Keratinocyte (primary cell): ENCODE measurements at regions not wholly inside any gene's neighbourhood (a gene's known extent, or its start where the extent isn't known, plus 50 kb on each side); places are given as distances from the start of the nearest gene placed in this dataset.

Experiments
- DNase-seq: peaks from one replicate; pipeline ENCODE4 v3.0.0-alpha.2; 2011; ENCODE audit warnings: low read depth, missing footprints, low spot score
- FAIRE-seq: peaks from 2 replicates; lab custom pipeline; 2011; peaks lifted over from hg19 to GRCh38; lab: Jason Lieb, UNC
- H2AFZ ChIP-seq: 2 replicates; pipeline ENCODE4 v1.6.0; 2012; ENCODE audit warnings: low read length, control low read depth, inconsistent platforms; ENCODE audit not compliant: control insufficient read depth
- H3K27ac ChIP-seq: 2 replicates; pipeline ENCODE4 v1.5.1; 2011; ENCODE audit warnings: low read length; ENCODE audit not compliant: control insufficient read depth, insufficient read depth
- H3K27me3 ChIP-seq: 3 replicates; pipeline ENCODE4 v1.6.0; 2011; ENCODE audit warnings: low read length; ENCODE audit not compliant: control insufficient read depth, insufficient read depth; ENCODE audit errors: extremely low read depth
- H3K36me3 ChIP-seq, 2 experiments: 2 replicates in 1 of 2; 3 replicates in 1 of 2; pipeline ENCODE4 v1.5.1; 2011; ENCODE audit warnings: low read length in 2 of 2, mild to moderate bottlenecking in 1 of 2; ENCODE audit not compliant: control insufficient read depth in 2 of 2, insufficient read depth in 2 of 2; ENCODE audit errors: extremely low read depth in 1 of 2
- H3K4me1 ChIP-seq: 3 replicates; pipeline ENCODE4 v1.5.1; 2011; ENCODE audit warnings: low read length; ENCODE audit not compliant: control insufficient read depth, insufficient read depth; ENCODE audit errors: extremely low read depth
- H3K4me2 ChIP-seq: 3 replicates; pipeline ENCODE4 v1.6.0; 2011; ENCODE audit warnings: low read depth, low read length; ENCODE audit not compliant: control insufficient read depth, insufficient read depth; ENCODE audit errors: extremely low read depth
- H3K4me3 ChIP-seq, 3 experiments: fragments of 200-600 bp in 1 of 3; sonication (generic) in 1 of 3; 2 replicates in 2 of 3; 3 replicates in 1 of 3; pipeline ENCODE4 v1.5.1; 2011 to 2016; ENCODE audit warnings: low read length in 3 of 3, mild to moderate bottlenecking in 3 of 3, control low read depth in 2 of 3, inconsistent platforms in 1 of 3, low read depth in 1 of 3, mixed read lengths in 1 of 3, mixed run types in 1 of 3, moderate library complexity in 1 of 3; ENCODE audit not compliant: control insufficient read depth in 2 of 3, insufficient read depth in 2 of 3; ENCODE audit errors: extremely low read depth in 1 of 3
- H3K79me2 ChIP-seq: 2 replicates; pipeline ENCODE4 v1.6.0; 2012; ENCODE audit warnings: low read length; ENCODE audit not compliant: control insufficient read depth, insufficient read depth
- H3K9ac ChIP-seq: 3 replicates; pipeline ENCODE4 v1.6.0; 2011; ENCODE audit warnings: low read length; ENCODE audit not compliant: control insufficient read depth, insufficient read depth; ENCODE audit errors: extremely low read depth
- H3K9me1 ChIP-seq: 3 replicates; pipeline ENCODE4 v1.6.0; 2011; ENCODE audit warnings: low read length; ENCODE audit not compliant: control insufficient read depth, insufficient read depth; ENCODE audit errors: extremely low read depth
- H3K9me3 ChIP-seq: 2 replicates; pipeline ENCODE4 v1.5.1; 2012; ENCODE audit warnings: low read depth, low read length; ENCODE audit not compliant: control insufficient read depth
- H4K20me1 ChIP-seq: 3 replicates; pipeline ENCODE4 v1.6.0; 2011; ENCODE audit warnings: low read length; ENCODE audit not compliant: control insufficient read depth, insufficient read depth; ENCODE audit errors: extremely low read depth
- EZH2 ChIP-seq: IDR thresholded peaks from one replicate; pipeline ENCODE4 v1.6.1; 2012; ENCODE audit warnings: inconsistent platforms, mild to moderate bottlenecking, low read length, moderate library complexity
- dilution Hi-C: fragments of 300-500 bp; cut with MboI; formaldehyde crosslinking; loops from one replicate; pipeline ENCODE4 v1.7.0; 2020; ENCODE audit warnings: low sequenced_read_pairs; ENCODE audit not compliant: extremely low pct_ligation_motif_present
- TF ChIP-seq, protein P1 (sequence below), 3 experiments: IDR thresholded peaks in 1 of 3; conservative IDR thresholded peaks in 1 of 3; optimal IDR thresholded peaks in 1 of 3; 2 replicates in 2 of 3; 3 replicates in 1 of 3; pipeline versions ENCODE3 to v1.5.1; 2011; ENCODE audit warnings: low read length in 3 of 3, mild to moderate bottlenecking in 3 of 3, moderate library complexity in 2 of 3, control low read depth in 1 of 3, inconsistent platforms in 1 of 3; ENCODE audit not compliant: insufficient read depth in 2 of 3; ENCODE audit errors: extremely low read depth in 1 of 3

DNA sequence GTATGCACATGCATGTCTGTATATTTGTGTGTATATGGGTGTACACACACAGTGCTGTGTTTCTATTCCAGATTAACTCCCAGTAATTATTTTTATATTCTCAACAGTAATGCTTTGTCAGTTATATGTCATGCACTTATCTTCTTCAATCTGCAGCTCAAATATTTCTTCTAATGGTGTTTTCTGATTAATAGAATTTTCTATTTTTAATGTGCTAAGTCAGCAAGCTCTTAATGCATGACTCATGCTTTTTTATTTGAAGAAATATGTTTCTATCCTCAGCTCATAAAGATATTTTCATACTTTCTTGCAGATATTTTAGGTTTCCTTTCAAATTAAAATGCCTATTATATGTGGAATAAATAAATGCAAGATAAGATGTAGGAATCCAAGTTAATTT, 59.7 kb upstream of the TMEM18 start:
- Histone ChIP-seq H3K79me2 (no peaks in the 10 kb centered on the region), H3K36me3 (no peaks in the 10 kb centered on the region), H3K9ac (no peak overlapping the region), H3K9me3 (no peaks in the 10 kb centered on the region), H3K4me2 (no peak overlapping the region), H3K27me3 (peaks cover under 1% of the 10 kb centered on the region), H2AFZ (no peak overlapping the region), H3K4me1 (peaks cover 9% of the 10 kb centered on the region), H3K9me1 (no peaks in the 10 kb centered on the region), H4K20me1 (no peaks in the 10 kb centered on the region), H3K27ac (no peak overlapping the region), H3K4me3 (no peak overlapping the region)
- DNase-seq (no peak), FAIRE-seq (no peak)
- dilution Hi-C loops, result no loop called here
- TF ChIP-seq EZH2, result no peak
- TF ChIP-seq, protein P1, sequence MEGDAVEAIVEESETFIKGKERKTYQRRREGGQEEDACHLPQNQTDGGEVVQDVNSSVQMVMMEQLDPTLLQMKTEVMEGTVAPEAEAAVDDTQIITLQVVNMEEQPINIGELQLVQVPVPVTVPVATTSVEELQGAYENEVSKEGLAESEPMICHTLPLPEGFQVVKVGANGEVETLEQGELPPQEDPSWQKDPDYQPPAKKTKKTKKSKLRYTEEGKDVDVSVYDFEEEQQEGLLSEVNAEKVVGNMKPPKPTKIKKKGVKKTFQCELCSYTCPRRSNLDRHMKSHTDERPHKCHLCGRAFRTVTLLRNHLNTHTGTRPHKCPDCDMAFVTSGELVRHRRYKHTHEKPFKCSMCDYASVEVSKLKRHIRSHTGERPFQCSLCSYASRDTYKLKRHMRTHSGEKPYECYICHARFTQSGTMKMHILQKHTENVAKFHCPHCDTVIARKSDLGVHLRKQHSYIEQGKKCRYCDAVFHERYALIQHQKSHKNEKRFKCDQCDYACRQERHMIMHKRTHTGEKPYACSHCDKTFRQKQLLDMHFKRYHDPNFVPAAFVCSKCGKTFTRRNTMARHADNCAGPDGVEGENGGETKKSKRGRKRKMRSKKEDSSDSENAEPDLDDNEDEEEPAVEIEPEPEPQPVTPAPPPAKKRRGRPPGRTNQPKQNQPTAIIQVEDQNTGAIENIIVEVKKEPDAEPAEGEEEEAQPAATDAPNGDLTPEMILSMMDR (optimal IDR thresholded peaks at IDR 0.05 in 1 of 3, IDR thresholded peaks at IDR 0.05 in 1 of 3, conservative IDR thresholded peaks at IDR 0.05 in 1 of 3; ENCODE audit: extremely low read depth in 1 of 3, insufficient read depth in 2 of 3, low read length in 3 of 3), result no peak

DNA sequence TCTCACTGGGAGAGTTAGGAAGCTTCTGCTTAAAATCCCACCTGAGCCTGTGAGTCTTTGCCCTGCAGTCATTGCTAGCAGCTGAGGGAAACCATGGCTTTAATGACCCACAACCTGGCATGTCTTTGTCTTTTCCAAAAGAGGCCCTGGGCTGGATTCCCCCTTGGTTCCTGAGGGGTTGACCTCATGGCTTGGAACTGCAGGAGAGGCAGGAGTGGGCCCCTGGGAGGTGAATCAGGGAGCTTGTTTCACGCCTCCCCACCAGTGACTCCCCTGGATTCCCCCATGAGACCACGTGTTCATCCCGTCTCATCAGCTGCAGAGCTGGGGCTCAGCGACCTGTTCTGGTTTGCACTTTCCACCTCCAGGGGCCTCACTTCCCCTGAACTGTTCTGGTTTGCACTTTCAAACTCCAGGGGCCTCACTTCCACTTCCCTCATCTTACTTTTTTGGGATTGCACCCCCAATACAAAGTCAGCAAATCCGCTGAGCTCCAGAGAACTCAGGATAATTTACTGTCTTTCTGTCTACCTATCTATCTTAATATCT, 58.5 kb upstream of the TMEM18 start:
- H2AFZ ChIP-seq, result no peak overlapping the region
- TF ChIP-seq, protein P1 (optimal IDR thresholded peaks at IDR 0.05 in 1 of 3, IDR thresholded peaks at IDR 0.05 in 1 of 3, conservative IDR thresholded peaks at IDR 0.05 in 1 of 3; ENCODE audit: extremely low read depth in 1 of 3, insufficient read depth in 2 of 3, low read length in 3 of 3), result no peak
- no peak for TF ChIP-seq EZH2
- H3K27ac ChIP-seq, result no peak overlapping the region
- no peaks in the 10 kb centered on the region for H3K36me3 ChIP-seq
- no peak for FAIRE-seq
- no peaks in the 10 kb centered on the region for H3K27me3 ChIP-seq
- H3K9ac ChIP-seq, result no peak overlapping the region
- DNase-seq, result no peak
- no peak overlapping the region for H3K4me3 ChIP-seq
- no peak overlapping the region for H3K4me2 ChIP-seq
- H4K20me1 ChIP-seq, result no peaks in the 10 kb centered on the region
- no peaks in the 10 kb centered on the region for H3K79me2 ChIP-seq
- H3K9me1 ChIP-seq, result no peaks in the 10 kb centered on the region
- H3K9me3 ChIP-seq, result no peaks in the 10 kb centered on the region
- H3K4me1 ChIP-seq, result peaks cover 5% of the 10 kb centered on the region
- dilution Hi-C loops, result no loop called here
